ENCODE measurements at regions not wholly inside any gene's neighbourhood (a gene's known extent, or its start where the extent isn't known, plus 50 kb on each side); places are given as distances from the start of the nearest gene placed in this dataset.
A peak's percentile ranks its signal among the peaks of the same experiment; 100 is the strongest.
"Not testable (repeated sequence)": the region's sequence is repeated elsewhere in the genome, so short reads cannot be mapped to it uniquely, and the experiment has no call there.

- no peak for DNase-seq (ENCODE audit: low spot score)
Measured at GRCh38 chr2:8374782-8375181, 307.1 kb upstream of the ID2 start.

- peak; percentile 4 for DNase-seq (ENCODE audit: low spot score)
Measured at GRCh38 chr2:8376603-8377410, 305.0 kb upstream of the ID2 start.

GRCh38 chr2:8378016-8378810 lies 303.6 kb upstream of the ID2 start:
- no peak for DNase-seq (ENCODE audit: low spot score)

GRCh38 chr2:8379128-8379527 lies 302.7 kb upstream of the ID2 start:
- DNase-seq (ENCODE audit: low spot score), result no peak

GRCh38 chr2:8379549-8379948 lies 302.3 kb upstream of the ID2 start:
- no peak for DNase-seq (ENCODE audit: low spot score)

DNA sequence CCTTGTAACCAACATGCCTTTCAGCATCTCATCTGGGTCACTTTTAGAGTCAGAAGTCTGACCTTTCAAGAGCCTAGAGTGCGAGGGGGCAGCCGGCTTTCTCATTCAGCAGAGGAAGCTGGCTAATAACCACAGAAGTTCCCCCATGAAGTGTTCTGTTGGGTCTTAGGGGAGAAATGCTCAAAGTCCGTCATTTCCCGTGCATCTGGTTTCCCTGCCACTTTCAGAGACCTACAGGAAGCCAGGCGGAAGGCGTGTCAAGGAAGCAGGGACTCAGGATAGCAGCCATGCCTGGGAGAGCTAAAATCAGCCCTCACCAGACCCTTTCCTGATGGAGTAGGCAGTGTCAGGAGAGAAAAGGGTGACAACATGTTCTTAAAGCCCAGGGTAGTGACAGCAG lies 301.8 kb upstream of the ID2 start:
- no peak for DNase-seq (ENCODE audit: low spot score)

DNA sequence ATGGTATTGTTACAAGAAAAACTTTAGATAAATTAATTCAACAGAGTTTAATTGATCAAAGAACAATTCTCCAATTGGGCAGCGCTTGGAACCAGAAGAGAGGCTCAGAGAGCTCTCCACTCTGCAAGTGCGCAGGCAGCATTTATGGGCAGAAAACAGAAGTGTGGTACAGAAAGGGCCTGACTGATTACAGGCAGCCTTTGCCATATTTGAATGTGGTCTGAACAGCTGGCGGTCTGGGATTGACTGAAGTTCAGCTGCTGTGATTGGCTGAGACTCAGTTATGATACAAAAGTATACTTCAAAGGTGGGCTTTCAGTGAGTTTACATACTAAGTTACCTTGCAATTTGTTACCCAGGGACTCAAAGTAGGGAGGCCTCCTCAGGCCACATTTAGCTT lies 301.3 kb upstream of the ID2 start:
- DNase-seq (ENCODE audit: low spot score), result no peak

- no peak for DNase-seq (ENCODE audit: low spot score)
Measured at GRCh38 chr2:8382485-8382884, 299.4 kb upstream of the ID2 start.

GRCh38 chr2:8386748-8387147 lies 295.1 kb upstream of the ID2 start:
- DNase-seq (ENCODE audit: low spot score), result not testable (repeated sequence)

- DNase-seq (ENCODE audit: low spot score), result no peak
Measured at GRCh38 chr2:8388781-8389180, 293.1 kb upstream of the ID2 start.

- DNase-seq (ENCODE audit: low spot score), result peak; percentile 68
Measured at GRCh38 chr2:8389431-8390108, 292.3 kb upstream of the ID2 start.

GRCh38 chr2:8391126-8391525 lies 290.7 kb upstream of the ID2 start:
- no peak for DNase-seq (ENCODE audit: low spot score)

DNA sequence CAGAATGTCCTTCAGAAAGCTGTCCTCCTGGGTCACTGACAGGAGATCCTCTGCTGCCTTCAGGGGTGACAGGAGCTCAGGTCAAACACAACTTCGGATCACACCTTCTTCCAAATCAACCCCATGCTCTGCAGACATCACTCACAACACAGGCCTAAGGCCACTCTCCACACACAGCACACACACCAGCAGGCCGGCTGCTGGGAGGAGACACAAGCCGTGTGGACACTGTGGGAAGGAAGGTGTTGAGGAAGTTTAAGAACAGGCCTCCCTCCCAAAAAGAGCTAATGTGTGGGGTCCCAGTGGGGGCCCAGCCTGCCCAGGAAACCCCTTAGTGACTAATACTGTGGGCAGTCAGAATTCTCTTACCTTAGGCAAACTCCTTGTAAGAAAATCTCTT lies 290.3 kb upstream of the ID2 start:
- DNase-seq (ENCODE audit: low spot score), result no peak

DNA sequence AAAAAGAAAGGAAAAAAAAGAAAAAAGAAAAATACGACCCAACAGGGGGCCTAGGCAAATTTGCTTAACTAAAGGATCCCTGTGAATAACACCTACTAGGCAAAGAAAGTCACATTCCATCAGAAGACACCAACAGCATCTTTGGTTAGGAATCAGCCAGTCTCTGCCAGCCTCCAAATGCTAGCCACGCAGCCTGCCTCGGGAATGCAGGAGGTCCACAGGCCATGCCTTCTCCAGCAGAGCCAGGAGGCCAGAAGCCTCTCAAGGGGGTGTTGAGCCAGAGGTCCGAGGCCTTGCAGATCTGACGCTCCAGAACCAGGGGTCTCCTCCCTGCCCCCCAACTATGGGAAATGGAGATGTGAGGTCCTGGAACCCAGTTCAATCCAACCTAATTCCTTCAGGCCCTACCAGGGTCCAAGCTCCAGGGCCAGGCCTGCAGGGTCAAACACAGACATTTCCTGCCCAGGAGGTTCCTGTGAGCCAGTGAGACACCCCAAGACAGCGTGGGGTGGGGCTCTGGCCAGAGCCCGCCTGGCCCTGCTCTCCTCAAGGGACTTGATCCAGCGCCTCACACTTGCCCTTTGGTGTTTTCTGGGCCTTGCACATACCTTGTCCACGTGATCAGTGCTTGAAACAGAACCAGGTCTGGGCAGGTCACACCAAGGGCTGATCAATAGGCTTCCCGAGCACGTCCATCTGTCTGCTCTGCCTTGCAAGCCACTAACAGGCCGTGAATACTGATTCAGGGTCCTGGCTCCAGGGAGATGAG lies 289.6 kb upstream of the ID2 start:
- DNase-seq (ENCODE audit: low spot score), result no peak

GRCh38 chr2:8393506-8393905 lies 288.4 kb upstream of the ID2 start:
- no peak for DNase-seq (ENCODE audit: low spot score)

GRCh38 chr2:8394131-8394530 lies 287.7 kb upstream of the ID2 start:
- no peak for DNase-seq (ENCODE audit: low spot score)

DNA sequence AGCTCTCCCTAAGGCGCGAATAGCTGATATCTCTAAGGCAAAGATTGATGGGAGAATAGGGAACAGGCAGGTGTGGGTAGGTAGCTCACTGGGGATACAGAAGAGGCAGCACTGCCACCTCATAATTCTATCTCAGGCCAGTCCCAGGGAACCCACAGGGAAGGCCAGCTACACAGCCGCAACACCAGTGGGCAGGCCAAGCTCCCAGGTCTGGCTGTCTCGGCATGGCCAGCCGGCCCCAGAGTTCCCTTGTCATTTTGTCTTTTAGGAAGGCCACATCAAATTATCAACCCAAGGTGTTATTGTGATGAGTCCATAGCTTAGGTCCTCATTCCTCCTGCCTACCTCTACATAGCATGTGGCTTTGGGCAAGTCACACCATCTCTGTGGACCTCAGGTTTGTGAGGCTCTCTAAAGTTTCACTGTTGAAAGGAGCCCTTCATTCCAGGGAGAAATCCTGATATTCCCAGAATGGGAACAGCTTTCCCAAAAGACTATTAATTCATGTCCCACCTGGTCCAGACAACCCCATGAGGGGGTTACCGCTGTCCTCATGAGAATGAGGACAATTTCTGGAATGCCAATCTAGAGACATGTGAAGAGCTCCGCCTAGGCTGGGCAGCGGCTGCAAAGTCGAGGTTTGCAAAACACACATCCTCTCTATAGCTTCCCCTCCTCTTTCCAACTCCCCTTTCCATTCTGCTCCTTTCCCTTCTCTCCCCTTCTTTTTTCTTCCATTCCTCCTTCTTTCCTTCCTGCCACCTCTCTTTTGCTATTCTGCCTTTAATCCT lies 287.1 kb upstream of the ID2 start:
- no peak for DNase-seq (ENCODE audit: low spot score)

DNA sequence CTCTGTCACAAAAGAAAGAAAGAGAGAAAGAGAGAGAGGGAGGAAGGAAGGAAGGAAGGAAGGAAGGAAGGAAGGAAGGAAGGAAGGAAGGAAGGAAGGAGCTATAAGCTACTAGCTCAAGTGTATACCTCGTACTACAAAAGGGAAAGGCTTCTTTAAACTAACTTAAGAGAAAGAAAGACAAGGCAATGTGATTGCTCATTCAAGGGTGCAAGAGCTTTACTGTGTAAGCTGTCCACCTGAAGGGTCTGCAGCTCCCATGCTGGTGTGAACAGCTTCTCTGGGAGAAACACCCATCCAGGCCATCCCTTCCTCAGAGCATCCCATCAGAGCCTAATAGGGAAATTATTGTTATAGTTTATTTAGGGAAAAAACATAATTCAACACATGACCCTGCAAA lies 286.1 kb upstream of the ID2 start:
- DNase-seq (ENCODE audit: low spot score), result no peak

DNA sequence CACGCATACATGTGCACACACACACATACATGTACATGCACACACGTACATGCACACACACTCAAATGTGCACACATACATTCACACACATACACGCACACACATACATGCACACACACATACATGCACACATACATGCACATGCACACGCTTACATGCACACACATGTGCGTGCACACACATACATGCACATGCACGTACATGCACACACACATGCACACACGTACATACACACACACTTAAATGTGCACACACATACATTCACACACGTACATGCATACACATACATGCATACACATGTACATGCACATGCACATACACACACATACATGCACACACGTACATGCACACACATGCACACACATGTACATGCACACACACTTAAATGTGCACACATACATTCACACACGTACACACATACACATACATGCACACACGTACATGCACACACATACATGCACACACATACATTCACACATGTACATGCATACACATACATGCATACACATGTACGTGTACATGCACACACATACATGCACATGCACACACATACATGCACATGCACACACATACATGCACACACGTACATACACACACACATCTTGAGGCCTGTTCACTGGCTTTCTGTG lies 283.7 kb upstream of the ID2 start:
- DNase-seq (ENCODE audit: low spot score), result no peak

DNA sequence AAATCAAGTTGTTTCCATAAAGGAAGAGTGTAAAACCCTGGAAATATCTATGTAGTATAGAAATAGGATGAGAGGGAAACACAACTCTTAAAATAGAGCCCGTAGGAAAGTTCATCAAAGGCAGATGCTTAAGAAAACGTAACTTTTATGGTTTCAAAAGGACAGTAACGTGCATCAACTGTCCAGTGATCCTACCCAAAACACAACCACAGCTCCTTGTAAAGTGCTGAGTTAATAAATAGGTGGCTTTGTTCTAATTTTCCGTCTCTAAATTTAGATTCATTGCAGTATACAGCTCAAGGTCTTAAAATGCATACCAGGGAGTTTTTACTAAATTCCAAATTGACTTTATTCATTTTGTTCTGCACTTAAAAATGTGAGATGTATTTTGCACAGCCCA lies 282.1 kb upstream of the ID2 start:
- no peak for DNase-seq (ENCODE audit: low spot score)

DNA sequence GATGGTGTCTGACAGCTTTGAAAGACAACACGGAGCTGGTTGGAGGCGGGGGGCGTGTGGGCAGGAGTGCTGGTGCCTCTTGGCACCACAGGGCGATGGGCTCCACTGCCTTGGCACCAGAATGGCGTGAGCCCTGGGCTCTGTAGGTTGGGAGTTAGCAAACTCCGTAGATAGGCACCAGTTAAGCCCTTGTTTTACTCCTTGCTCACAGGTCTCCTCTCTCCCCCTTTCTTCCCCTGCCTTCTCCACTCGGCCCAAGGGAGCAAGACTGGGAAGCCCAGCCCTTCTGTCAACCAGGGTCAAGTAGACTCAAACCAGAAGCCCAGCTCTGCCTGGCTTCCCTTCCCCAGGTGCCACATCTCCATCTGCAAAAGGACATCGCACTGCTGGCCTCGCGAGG lies 281.7 kb upstream of the ID2 start:
- no peak for DNase-seq (ENCODE audit: low spot score)
